ENCODE measurements at regions not wholly inside any gene's neighbourhood (a gene's known extent, or its start where the extent isn't known, plus 50 kb on each side); places are given as distances from the start of the nearest gene placed in this dataset.
"Not testable (repeated sequence)": the region's sequence is repeated elsewhere in the genome, so short reads cannot be mapped to it uniquely, and the experiment has no call there.

GRCh38 chr12:9334041-9334692, 126.0 kb upstream of the PZP start:
- no peak for DNase-seq

GRCh38 chr12:9333161-9333560, 125.0 kb upstream of the PZP start:
- DNase-seq, result no peak

- no peak for DNase-seq
Observed at GRCh38 chr12:9332564-9332963, 124.4 kb upstream of the PZP start.

- DNase-seq, result peak; percentile 34
Observed at GRCh38 chr12:9331218-9331626, 123.0 kb upstream of the PZP start.

- DNase-seq, result no peak
Observed at GRCh38 chr12:9329019-9329418, 120.8 kb upstream of the PZP start.

GRCh38 chr12:9328065-9328464, 119.9 kb upstream of the PZP start:
- DNase-seq, result no peak

GRCh38 chr12:9327320-9327719, 119.1 kb upstream of the PZP start:
- no peak for DNase-seq

- not testable (repeated sequence) for DNase-seq
Observed at GRCh38 chr12:9326849-9327248, 118.7 kb upstream of the PZP start.

- DNase-seq, result no peak
Observed at GRCh38 chr12:9326085-9326484, 117.9 kb upstream of the PZP start.

- no peak for DNase-seq
Observed at GRCh38 chr12:9325471-9325870, 117.3 kb upstream of the PZP start.

- DNase-seq, result no peak
Observed at GRCh38 chr12:9324782-9325181, 116.6 kb upstream of the PZP start.

GRCh38 chr12:9323144-9323681, 115.0 kb upstream of the PZP start:
- DNase-seq, result no peak

GRCh38 chr12:9319842-9320173, 111.6 kb upstream of the PZP start:
- DNase-seq, result no peak

GRCh38 chr12:9319044-9319841, 111.0 kb upstream of the PZP start:
- DNase-seq, result no peak

- DNase-seq, result peak; percentile 20
Observed at GRCh38 chr12:9313479-9313878, 105.3 kb upstream of the PZP start.

GRCh38 chr12:9312406-9313392, 104.5 kb upstream of the PZP start:
- not testable (repeated sequence) for DNase-seq

GRCh38 chr12:9311454-9311853, 103.3 kb upstream of the PZP start:
- not testable (repeated sequence) for DNase-seq

GRCh38 chr12:9310645-9311044, 102.5 kb upstream of the PZP start:
- DNase-seq, result not testable (repeated sequence)

GRCh38 chr12:9309749-9310148, 101.6 kb upstream of the PZP start:
- not testable (repeated sequence) for DNase-seq

- DNase-seq, result not testable (repeated sequence)
Observed at GRCh38 chr12:9308745-9309144, 100.5 kb upstream of the PZP start.

- DNase-seq, result not testable (repeated sequence)
Observed at GRCh38 chr12:9308163-9308562, 100.0 kb upstream of the PZP start.

- not testable (repeated sequence) for DNase-seq
Observed at GRCh38 chr12:9307255-9307654, 99.1 kb upstream of the PZP start.

GRCh38 chr12:9306004-9306403, 97.8 kb upstream of the PZP start:
- not testable (repeated sequence) for DNase-seq

All from NCI-H2227 treated with DMSO at 0.1 percent for 48 hours (cell line).